Naive thymus-derived CD4-positive, alpha-beta T cell (primary cell): ENCODE measurements at regions not wholly inside any gene's neighbourhood (a gene's known extent, or its start where the extent isn't known, plus 50 kb on each side); places are given as distances from the start of the nearest gene placed in this dataset.

Experiments
- ATAC-seq: fragments of 150-1000 bp; cut with Tn5 transposase; 2 replicates; pipeline ENCODE4 v1.10.0; 2021; ENCODE audit warnings: mild to moderate bottlenecking, moderate library complexity
- CTCF ChIA-PET: fragments of 350-600 bp; sonication (Branson Sonifier 250); formaldehyde crosslinking; loops from one replicate; lab custom pipeline; 2021; ENCODE audit warnings: antibody characterized with exemption; lab: Charles Lee
- POLR2A ChIA-PET: fragments of 350-600 bp; sonication (Branson Sonifier 250); formaldehyde crosslinking; loops from one replicate; lab custom pipeline; 2021; ENCODE audit warnings: antibody characterized with exemption, inconsistent platforms; lab: Charles Lee
- DNase-seq, 9 donors: peaks; one replicate each; pipeline versions ENCODE4 v3.0.0 to v3.0.0-alpha.2; 2020 to 2022; ENCODE audit warnings: mixed read lengths in 1 of 9
- H3K27ac ChIP-seq: one replicate; pipeline ENCODE4 v1.7.0; 2013; ENCODE audit warnings: mild to moderate bottlenecking, low read depth, low read length, moderate library complexity
- H3K27me3 ChIP-seq, 2 donors: one replicate each; pipeline ENCODE4 v1.7.0; 2013; ENCODE audit warnings: low read length in 2 of 2, mild to moderate bottlenecking in 2 of 2, moderate library complexity in 2 of 2; ENCODE audit not compliant: control insufficient read depth in 2 of 2, insufficient read depth in 2 of 2
- H3K36me3 ChIP-seq, 3 experiments: 1 replicate in 2 of 3; 2 replicates in 1 of 3; pipeline ENCODE4 v1.7.0; 2013; ENCODE audit warnings: low read length in 3 of 3, mild to moderate bottlenecking in 3 of 3, moderate library complexity in 1 of 3; ENCODE audit not compliant: insufficient read depth in 3 of 3, control insufficient read depth in 2 of 3
- H3K4me1 ChIP-seq, 2 donors: one replicate each; pipeline ENCODE4 v1.7.0; 2013; ENCODE audit warnings: low read length in 2 of 2, mild to moderate bottlenecking in 2 of 2, moderate library complexity in 1 of 2; ENCODE audit not compliant: control insufficient read depth in 2 of 2, insufficient read depth in 2 of 2
- H3K4me3 ChIP-seq: 2 replicates; pipeline ENCODE4 v1.7.0; 2013; ENCODE audit warnings: mild to moderate bottlenecking, low read length
- H3K9me3 ChIP-seq, 3 experiments: 1 replicate in 2 of 3; 2 replicates in 1 of 3; pipeline ENCODE4 v1.7.0; 2013; ENCODE audit warnings: low read length in 3 of 3; ENCODE audit not compliant: control insufficient read depth in 2 of 3
- H3K27ac Mint-ChIP-seq, 9 donors: one replicate each; pipeline ENCODE4 v1.8.0; 2020 to 2022; ENCODE audit warnings: mixed read lengths in 9 of 9, mild to moderate bottlenecking in 8 of 9, moderate library complexity in 5 of 9, inconsistent platforms in 2 of 9
- H3K27me3 Mint-ChIP-seq, 5 donors: one replicate each; pipeline ENCODE4 v1.8.0; 2021 to 2022; ENCODE audit warnings: mixed read lengths in 5 of 5, mild to moderate bottlenecking in 1 of 5
- H3K36me3 Mint-ChIP-seq, 5 donors: one replicate each; pipeline ENCODE4 v1.8.0; 2020 to 2022; ENCODE audit warnings: mixed read lengths in 5 of 5, mild to moderate bottlenecking in 3 of 5, inconsistent platforms in 1 of 5
- H3K4me1 Mint-ChIP-seq, 7 donors: one replicate each; pipeline ENCODE4 v1.8.0; 2020 to 2022; ENCODE audit warnings: mixed read lengths in 7 of 7, mild to moderate bottlenecking in 3 of 7, inconsistent platforms in 1 of 7
- H3K4me3 Mint-ChIP-seq, 10 donors: one replicate each; pipeline ENCODE4 v1.8.0; 2020 to 2022; ENCODE audit warnings: mild to moderate bottlenecking in 10 of 10, mixed read lengths in 10 of 10, moderate library complexity in 6 of 10, inconsistent platforms in 2 of 10
- H3K9me3 Mint-ChIP-seq, 11 donors: one replicate each; pipeline ENCODE4 v1.8.0; 2020 to 2022; ENCODE audit warnings: mixed read lengths in 11 of 11, mild to moderate bottlenecking in 4 of 11, inconsistent platforms in 1 of 11, moderate library complexity in 1 of 11
- intact Hi-C, 2 donors: fragments of 100-400 bp; cut with micrococcal nuclease; formaldehyde crosslinking; loops; one replicate each; pipeline ENCODE4 v1.15.1; 2023

GRCh38 chr5:120012431-120012830 lies 383.1 kb downstream of the FAM170A start:
- no peaks in the 10 kb centered on the region for H3K4me1 ChIP-seq
- no peak overlapping the region for H3K4me3 ChIP-seq
- Mint-ChIP-seq H3K27me3 (no peaks in the 10 kb centered on the region), H3K4me1 (no peaks in the 10 kb centered on the region), H3K36me3 (no peaks in the 10 kb centered on the region), H3K27ac (no peak overlapping the region), H3K4me3 (no peak overlapping the region), H3K9me3 (peaks cover 0 to 6% (median 0%) of the 10 kb centered on the region in 11 donors)
- intact Hi-C loops: no loop called here
- no peak for ATAC-seq
- no peaks in the 10 kb centered on the region for H3K36me3 ChIP-seq
- DNase-seq: no peak
- H3K27me3 ChIP-seq: no peaks in the 10 kb centered on the region
- CTCF ChIA-PET: no interaction called here
- POLR2A ChIA-PET: no interaction called here
- no peak overlapping the region for H3K27ac ChIP-seq
- no peaks in the 10 kb centered on the region for H3K9me3 ChIP-seq

- Mint-ChIP-seq H3K4me3 (no peak overlapping the region), H3K36me3 (no peaks in the 10 kb centered on the region), H3K27me3 (no peaks in the 10 kb centered on the region), H3K4me1 (no peaks in the 10 kb centered on the region), H3K9me3 (peaks cover 0 to 6% (median 0%) of the 10 kb centered on the region in 11 donors), H3K27ac (no peak overlapping the region)
- ATAC-seq: no peak
- intact Hi-C loops: no loop called here
- DNase-seq: no peak
- H3K9me3 ChIP-seq: no peaks in the 10 kb centered on the region
- H3K4me1 ChIP-seq: no peaks in the 10 kb centered on the region
- no peaks in the 10 kb centered on the region for H3K27me3 ChIP-seq
- no peaks in the 10 kb centered on the region for H3K36me3 ChIP-seq
- POLR2A ChIA-PET: interaction anchor here (0.5 kb wide), 1 partner anchor 16 kb away, joined by 3 read pairs; no protein-coding TSS in a partner anchor
- CTCF ChIA-PET: no interaction called here
- H3K27ac ChIP-seq: no peak overlapping the region
- no peak overlapping the region for H3K4me3 ChIP-seq
Measured at GRCh38 chr5:120014535-120014934, 385.2 kb downstream of the FAM170A start.

- ATAC-seq (no peak), DNase-seq (no peak)
- POLR2A ChIA-PET: no interaction called here
- Histone ChIP-seq H3K4me3 (no peak overlapping the region), H3K27ac (no peak overlapping the region), H3K4me1 (no peaks in the 10 kb centered on the region), H3K36me3 (no peaks in the 10 kb centered on the region), H3K9me3 (no peaks in the 10 kb centered on the region), H3K27me3 (no peaks in the 10 kb centered on the region)
- no peaks in the 10 kb centered on the region for H3K4me1 Mint-ChIP-seq
- intact Hi-C loops: no loop called here
- peaks cover 0 to 6% (median 0%) of the 10 kb centered on the region in 11 donors for H3K9me3 Mint-ChIP-seq
- H3K27me3 Mint-ChIP-seq: no peaks in the 10 kb centered on the region
- CTCF ChIA-PET: no interaction called here
- H3K27ac Mint-ChIP-seq: no peak overlapping the region
- no peak overlapping the region for H3K4me3 Mint-ChIP-seq
- H3K36me3 Mint-ChIP-seq: no peaks in the 10 kb centered on the region
Measured at GRCh38 chr5:120016717-120017382, 387.5 kb downstream of the FAM170A start.

- H3K4me3 Mint-ChIP-seq: no peak overlapping the region
- ChIA-PET CTCF (no interaction called here), POLR2A (no interaction called here)
- Histone ChIP-seq H3K4me3 (no peak overlapping the region), H3K36me3 (no peaks in the 10 kb centered on the region), H3K27me3 (no peaks in the 10 kb centered on the region), H3K4me1 (no peaks in the 10 kb centered on the region), H3K27ac (no peak overlapping the region), H3K9me3 (no peaks in the 10 kb centered on the region)
- peaks cover 0 to 8% (median 1%) of the 10 kb centered on the region in 11 donors for H3K9me3 Mint-ChIP-seq
- no peaks in the 10 kb centered on the region for H3K27me3 Mint-ChIP-seq
- no peak overlapping the region for H3K27ac Mint-ChIP-seq
- no peaks in the 10 kb centered on the region for H3K36me3 Mint-ChIP-seq
- DNase-seq (no peak), ATAC-seq (no peak)
- peaks cover 0 to 1% (median 0%) of the 10 kb centered on the region in 7 donors for H3K4me1 Mint-ChIP-seq
- intact Hi-C loops: no loop called here
Measured at GRCh38 chr5:120017513-120017912, 388.2 kb downstream of the FAM170A start.

- intact Hi-C loops: no loop called here
- no peak for ATAC-seq
- POLR2A ChIA-PET: no interaction called here
- no peak for DNase-seq
- Mint-ChIP-seq H3K27ac (no peak overlapping the region), H3K27me3 (no peaks in the 10 kb centered on the region), H3K9me3 (peaks cover 0 to 20% (median 4%) of the 10 kb centered on the region in 11 donors), H3K4me1 (no peaks in the 10 kb centered on the region), H3K36me3 (no peaks in the 10 kb centered on the region), H3K4me3 (no peak overlapping the region)
- Histone ChIP-seq H3K4me3 (no peak overlapping the region), H3K27me3 (no peaks in the 10 kb centered on the region), H3K9me3 (no peaks in the 10 kb centered on the region), H3K36me3 (no peaks in the 10 kb centered on the region), H3K4me1 (no peaks in the 10 kb centered on the region), H3K27ac (no peak overlapping the region)
- CTCF ChIA-PET: no interaction called here
Measured at GRCh38 chr5:120035181-120035580, 405.8 kb downstream of the FAM170A start.

GRCh38 chr5:120035815-120036577 lies 406.6 kb downstream of the FAM170A start:
- Mint-ChIP-seq H3K4me1 (no peaks in the 10 kb centered on the region), H3K9me3 (peaks cover 0 to 20% (median 4%) of the 10 kb centered on the region in 11 donors), H3K36me3 (no peaks in the 10 kb centered on the region), H3K27me3 (no peaks in the 10 kb centered on the region), H3K27ac (no peak overlapping the region), H3K4me3 (no peak overlapping the region)
- intact Hi-C loops: no loop called here
- POLR2A ChIA-PET: no interaction called here
- Histone ChIP-seq H3K4me1 (no peaks in the 10 kb centered on the region), H3K27ac (no peak overlapping the region), H3K4me3 (no peak overlapping the region), H3K36me3 (no peaks in the 10 kb centered on the region), H3K27me3 (no peaks in the 10 kb centered on the region), H3K9me3 (no peaks in the 10 kb centered on the region)
- ATAC-seq: no peak
- CTCF ChIA-PET: no interaction called here
- no peak for DNase-seq

- ChIA-PET CTCF (no interaction called here), POLR2A (no interaction called here)
- Mint-ChIP-seq H3K27ac (no peak overlapping the region), H3K27me3 (no peaks in the 10 kb centered on the region), H3K9me3 (peaks cover 0 to 12% (median 4%) of the 10 kb centered on the region in 11 donors), H3K4me3 (no peak overlapping the region), H3K36me3 (no peaks in the 10 kb centered on the region), H3K4me1 (no peaks in the 10 kb centered on the region)
- no peaks in the 10 kb centered on the region for H3K36me3 ChIP-seq
- no peak overlapping the region for H3K4me3 ChIP-seq
- intact Hi-C loops: no loop called here
- H3K9me3 ChIP-seq: no peaks in the 10 kb centered on the region
- no peak for DNase-seq
- H3K4me1 ChIP-seq: no peaks in the 10 kb centered on the region
- H3K27ac ChIP-seq: no peak overlapping the region
- no peaks in the 10 kb centered on the region for H3K27me3 ChIP-seq
- ATAC-seq: no peak
Measured at GRCh38 chr5:120037451-120037850, 408.1 kb downstream of the FAM170A start.
